ENCODE measurements at regions not wholly inside any gene's neighbourhood (a gene's known extent, or its start where the extent isn't known, plus 50 kb on each side); places are given as distances from the start of the nearest gene placed in this dataset.

GRCh38 chr5:35294976-35295375 lies 64.7 kb upstream of the PRLR start:
- ATAC-seq, result no peak
- H3K9me2 ChIP-seq (replicated peaks; ENCODE audit: low read length), result no peaks in the 10 kb centered on the region
- POLR2A ChIA-PET (ENCODE audit: unreplicated experiment), result no interaction called here

GRCh38 chr5:35294017-35294416 lies 63.7 kb upstream of the PRLR start:
- H3F3A ChIP-seq (ENCODE audit: low read length, unreplicated experiment), result no peaks in the 10 kb centered on the region
- H3K4me1 ChIP-seq (ENCODE audit: insufficient read depth, low read length), result no peaks in the 10 kb centered on the region
- H4K20me1 ChIP-seq (ENCODE audit: low read length), result no peaks in the 10 kb centered on the region
- H3K4me2 ChIP-seq (ENCODE audit: low read length), result no peak overlapping the region
- no peaks in the 10 kb centered on the region for H3K9me3 ChIP-seq (ENCODE audit: low read length)
- TF ChIP-seq EZH2phosphoT487 (IDR thresholded peaks at IDR 0.05; ENCODE audit: borderline replicate concordance, low read length), result no peak
- no peak for TF ChIP-seq EZH2 (IDR thresholded peaks at IDR 0.05; ENCODE audit: low read length, unreplicated experiment)
- TF ChIP-seq CTCF (conservative IDR thresholded peaks at IDR 0.05; ENCODE audit: low read depth, low read length), result no peak
- no peaks in the 10 kb centered on the region for H3K79me2 ChIP-seq (ENCODE audit: low read length)
- H3K36me3 ChIP-seq (ENCODE audit: low read depth, low read length), result no peaks in the 10 kb centered on the region
- H3K4me3 ChIP-seq (ENCODE audit: low read length), result no peak overlapping the region
- ChIA-PET POLR2A (ENCODE audit: unreplicated experiment) (no interaction called here), CTCF (no interaction called here)
- DNase-seq, result no peak
- H3K9ac ChIP-seq (ENCODE audit: low read length), result no peak overlapping the region
- peaks cover 3% of the 10 kb centered on the region; the same call in 1 of the 2 replicates for H3K27me3 ChIP-seq (ENCODE audit: low read length)
- intact Hi-C loops (cut with micrococcal nuclease), result no loop called here
- no peaks in the 10 kb centered on the region for H3K9me2 ChIP-seq (replicated peaks; ENCODE audit: low read length)
- H3K27ac ChIP-seq (ENCODE audit: low read length), result no peak overlapping the region
- BruUV-seq (replicated peaks), result no TSS peak
- H2AFZ ChIP-seq (ENCODE audit: low read length), result no peak overlapping the region
- ATAC-seq, result no peak

More at GRCh38 chr5:35294976-35295375, 64.7 kb upstream of the PRLR start:
- no peak overlapping the region for H2AFZ ChIP-seq (ENCODE audit: low read length)
- no peaks in the 10 kb centered on the region for H3K36me3 ChIP-seq (ENCODE audit: low read depth, low read length)
- no peak overlapping the region for H3K4me2 ChIP-seq (ENCODE audit: low read length)
- peaks cover 3% of the 10 kb centered on the region; the same call in 1 of the 2 replicates for H3K27me3 ChIP-seq (ENCODE audit: low read length)
- no peak overlapping the region for H3K27ac ChIP-seq (ENCODE audit: low read length)
- H3K4me3 ChIP-seq (ENCODE audit: low read length), result no peak overlapping the region
- TF ChIP-seq EZH2 (IDR thresholded peaks at IDR 0.05; ENCODE audit: low read length, unreplicated experiment) (no peak), EZH2phosphoT487 (IDR thresholded peaks at IDR 0.05; ENCODE audit: borderline replicate concordance, low read length) (no peak), CTCF (conservative IDR thresholded peaks at IDR 0.05; ENCODE audit: low read depth, low read length) (no peak)
- no peaks in the 10 kb centered on the region for H3K4me1 ChIP-seq (ENCODE audit: insufficient read depth, low read length)
- H3F3A ChIP-seq (ENCODE audit: low read length, unreplicated experiment), result no peaks in the 10 kb centered on the region
- no peak for DNase-seq
- BruUV-seq (replicated peaks), result no TSS peak
- H3K9ac ChIP-seq (ENCODE audit: low read length), result no peak overlapping the region
- no peaks in the 10 kb centered on the region for H3K9me3 ChIP-seq (ENCODE audit: low read length)
- intact Hi-C loops (cut with micrococcal nuclease), result no loop called here
- H4K20me1 ChIP-seq (ENCODE audit: low read length), result no peaks in the 10 kb centered on the region
- H3K79me2 ChIP-seq (ENCODE audit: low read length), result no peaks in the 10 kb centered on the region
- CTCF ChIA-PET, result no interaction called here

- Histone ChIP-seq H3F3A (ENCODE audit: low read length, unreplicated experiment) (no peaks in the 10 kb centered on the region), H3K9ac (ENCODE audit: low read length) (no peak overlapping the region), H3K4me1 (ENCODE audit: insufficient read depth, low read length) (peaks cover 15% of the 10 kb centered on the region; the same call in 1 of the 2 replicates), H2AFZ (ENCODE audit: low read length) (no peak overlapping the region), H3K9me3 (ENCODE audit: low read length) (no peaks in the 10 kb centered on the region), H4K20me1 (ENCODE audit: low read length) (no peaks in the 10 kb centered on the region), H3K27me3 (ENCODE audit: low read length) (0 out of 2 replicates have a peak, but pooled peaks cover 12% of the 10 kb centered on the region), H3K79me2 (ENCODE audit: low read length) (no peaks in the 10 kb centered on the region), H3K27ac (ENCODE audit: low read length) (0 out of 2 replicates have a peak overlapping the region, but pooled peaks have one; percentile 4), H3K9me2 (replicated peaks; ENCODE audit: low read length) (no peaks in the 10 kb centered on the region), H3K36me3 (ENCODE audit: low read depth, low read length) (no peaks in the 10 kb centered on the region), H3K4me3 (ENCODE audit: low read length) (no peak overlapping the region), H3K4me2 (ENCODE audit: low read length) (peak overlapping the region; percentile 39)
- DNase-seq (peak; percentile 10), ATAC-seq (no peak)
- CTCF ChIA-PET, result no interaction called here
- POLR2A ChIA-PET (ENCODE audit: unreplicated experiment), result no interaction called here
- TF ChIP-seq EZH2phosphoT487 (IDR thresholded peaks at IDR 0.05; ENCODE audit: borderline replicate concordance, low read length), result no peak
- no peak for TF ChIP-seq EZH2 (IDR thresholded peaks at IDR 0.05; ENCODE audit: low read length, unreplicated experiment)
- no peak for TF ChIP-seq CTCF (conservative IDR thresholded peaks at IDR 0.05; ENCODE audit: low read depth, low read length)
- intact Hi-C loops (cut with micrococcal nuclease), result no loop called here
- no TSS peak for BruUV-seq (replicated peaks)
Measured at GRCh38 chr5:35285435-35285834, 55.1 kb upstream of the PRLR start.

Measured in PC-3 (cell line).